CD4-positive, alpha-beta T cell treated with Interleukin-4 for 1 hour (primary cell): ENCODE measurements at regions not wholly inside any gene's neighbourhood (a gene's known extent, or its start where the extent isn't known, plus 50 kb on each side); places are given as distances from the start of the nearest gene placed in this dataset.

Experiments used
- DNase-seq, 2 donors: peaks; one replicate each; pipeline ENCODE4 v3.0.0-alpha.2; 2020 to 2022

DNA sequence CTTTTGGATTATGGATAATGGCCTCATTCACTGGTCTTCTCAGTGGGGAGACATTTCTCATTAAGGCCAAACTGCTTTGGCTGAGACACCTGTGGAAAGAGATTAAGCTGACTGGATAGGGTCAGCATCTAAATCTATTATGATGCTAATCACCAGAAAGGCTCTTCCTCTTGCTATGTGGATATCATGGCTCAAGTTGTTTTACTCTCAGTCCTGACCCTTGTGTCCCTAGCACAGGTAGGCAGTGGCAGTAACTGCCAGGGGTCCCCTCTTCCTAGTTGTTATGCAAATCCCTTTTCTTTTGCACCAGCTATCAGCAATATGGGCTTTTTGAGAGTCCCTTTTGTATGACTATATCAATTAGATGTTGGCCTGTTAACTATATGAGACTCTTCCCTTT is 335.7 kb upstream of the PLET1 start:
- DNase-seq = no peak

DNA sequence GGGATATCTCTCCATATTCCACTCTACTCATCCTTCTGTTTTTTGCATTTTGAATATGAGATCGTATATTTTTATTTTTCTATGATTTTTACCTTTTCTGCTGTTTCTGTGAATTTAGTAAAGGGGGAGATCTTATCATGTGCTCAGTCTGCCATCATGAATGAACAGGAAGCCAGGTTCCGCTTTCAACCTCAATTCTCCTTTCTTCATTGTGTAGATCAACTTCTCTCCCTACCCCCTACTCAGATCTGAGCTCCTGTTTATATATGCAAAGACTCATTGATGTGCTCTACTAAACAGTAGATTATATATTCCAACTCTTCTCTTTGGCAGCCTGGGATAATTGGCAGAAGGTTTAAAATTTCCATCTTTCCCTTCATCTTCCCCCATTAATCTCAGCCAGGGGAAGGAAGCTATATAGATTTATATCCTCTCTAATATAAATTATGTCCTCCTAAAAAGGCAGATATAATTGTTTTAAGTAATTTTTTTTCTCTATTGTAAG is 336.7 kb upstream of the PLET1 start:
- no peak for DNase-seq

GRCh38 chr11:112599265-112599664 is 338.6 kb upstream of the PLET1 start:
- no peak for DNase-seq

DNA sequence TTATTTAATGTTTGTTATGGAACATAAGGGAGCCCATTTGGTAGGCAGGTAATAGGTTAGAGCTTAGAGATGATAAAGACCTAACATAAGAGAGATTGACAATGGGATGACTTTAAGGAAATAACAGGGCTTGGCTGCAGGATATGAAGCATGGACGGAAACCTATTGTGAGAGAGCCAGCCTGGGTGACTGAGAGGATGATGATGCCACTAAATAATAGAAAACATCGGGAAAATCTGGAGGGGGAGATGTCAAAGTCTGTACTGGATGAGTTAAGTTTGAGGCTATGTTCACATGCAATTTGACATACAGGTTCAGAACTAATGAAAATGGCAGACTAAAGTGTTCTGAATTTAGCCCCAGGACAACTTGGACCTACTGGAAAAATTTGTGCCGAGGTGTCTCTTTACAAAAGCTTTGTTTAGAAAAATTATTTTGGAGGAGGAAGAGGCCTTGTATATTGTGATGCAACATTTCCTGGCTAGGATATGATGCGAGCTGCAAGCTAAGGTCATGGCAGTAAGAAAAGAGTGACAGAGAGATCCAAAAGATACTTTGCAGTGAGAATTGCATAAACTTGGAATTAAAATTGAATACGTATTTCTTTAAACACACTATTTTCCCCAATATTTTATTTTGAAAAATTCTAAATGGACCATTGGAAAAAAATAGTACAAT is 339.3 kb upstream of the PLET1 start:
- no peak for DNase-seq

DNA sequence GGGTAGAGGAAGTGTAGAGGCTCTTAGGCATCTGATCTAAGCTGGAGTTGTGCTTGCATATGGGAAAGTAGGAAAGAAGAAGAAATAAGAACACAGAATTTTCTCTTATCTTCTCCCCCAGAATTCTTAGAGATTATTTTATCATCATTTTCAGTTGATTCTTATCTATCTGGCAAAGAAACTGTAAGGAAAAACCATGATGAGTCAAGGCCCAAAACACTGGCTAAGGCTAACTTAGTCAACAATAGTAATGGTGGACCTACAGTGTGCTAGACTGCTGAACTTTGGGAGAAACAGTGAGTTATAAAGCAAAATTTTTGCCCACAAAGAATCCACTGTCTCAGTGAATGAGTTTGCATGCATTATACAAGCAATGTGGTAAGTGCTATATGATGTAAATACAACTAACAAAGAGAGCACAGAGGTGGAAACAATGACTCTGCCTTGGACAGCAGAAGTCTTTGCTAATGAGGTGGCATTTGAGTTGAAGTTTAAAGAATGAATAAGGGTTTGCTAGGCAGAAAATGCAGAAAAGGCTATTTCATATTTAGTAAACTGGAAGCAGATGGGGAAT is 344.5 kb upstream of the PLET1 start:
- no peak for DNase-seq

GRCh38 chr11:112606656-112607055 is 346.0 kb upstream of the PLET1 start:
- no peak for DNase-seq

- DNase-seq = no peak
Measured at GRCh38 chr11:112608509-112608908, 347.8 kb upstream of the PLET1 start.

GRCh38 chr11:112610494-112610893 is 349.8 kb upstream of the PLET1 start:
- DNase-seq = no peak

DNA sequence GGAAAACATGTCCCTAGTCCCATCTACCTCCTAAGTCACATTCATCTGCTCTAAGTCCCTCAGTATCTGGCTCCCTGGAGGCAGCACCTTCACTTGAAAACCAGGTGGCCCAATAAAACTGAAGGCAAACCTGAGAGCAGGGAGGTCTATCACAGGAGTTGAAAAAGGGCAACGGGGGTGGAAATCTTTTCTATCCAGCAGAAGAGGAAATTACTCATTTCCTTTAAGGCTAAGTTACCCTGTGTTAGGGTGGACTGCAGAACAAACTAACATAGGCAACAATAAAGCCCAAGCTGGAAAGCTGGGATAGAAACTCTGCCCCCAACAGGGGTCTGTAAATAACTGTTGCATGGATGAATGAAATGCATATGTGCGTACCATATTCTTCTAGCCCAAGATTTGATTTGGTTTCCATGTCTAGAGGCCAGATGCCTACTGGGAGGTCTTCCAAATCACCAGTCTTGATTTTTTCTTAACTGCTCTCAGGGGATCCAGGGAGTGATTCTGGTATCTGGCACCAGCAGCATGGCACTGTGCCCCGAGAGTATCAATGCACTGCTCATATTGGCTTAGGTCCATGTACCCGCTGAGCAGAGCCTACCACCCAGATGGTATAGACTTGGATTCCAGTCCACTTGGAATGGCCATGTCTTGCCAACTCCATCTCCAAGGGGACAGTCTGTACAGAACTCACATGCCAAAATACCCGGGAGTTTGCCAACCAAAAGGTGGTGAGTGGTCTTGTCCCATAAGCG is 350.0 kb upstream of the NCAM1 start:
- DNase-seq = no peak

- DNase-seq = no peak
Measured at GRCh38 chr11:112611771-112612170, 349.4 kb upstream of the NCAM1 start.

DNA sequence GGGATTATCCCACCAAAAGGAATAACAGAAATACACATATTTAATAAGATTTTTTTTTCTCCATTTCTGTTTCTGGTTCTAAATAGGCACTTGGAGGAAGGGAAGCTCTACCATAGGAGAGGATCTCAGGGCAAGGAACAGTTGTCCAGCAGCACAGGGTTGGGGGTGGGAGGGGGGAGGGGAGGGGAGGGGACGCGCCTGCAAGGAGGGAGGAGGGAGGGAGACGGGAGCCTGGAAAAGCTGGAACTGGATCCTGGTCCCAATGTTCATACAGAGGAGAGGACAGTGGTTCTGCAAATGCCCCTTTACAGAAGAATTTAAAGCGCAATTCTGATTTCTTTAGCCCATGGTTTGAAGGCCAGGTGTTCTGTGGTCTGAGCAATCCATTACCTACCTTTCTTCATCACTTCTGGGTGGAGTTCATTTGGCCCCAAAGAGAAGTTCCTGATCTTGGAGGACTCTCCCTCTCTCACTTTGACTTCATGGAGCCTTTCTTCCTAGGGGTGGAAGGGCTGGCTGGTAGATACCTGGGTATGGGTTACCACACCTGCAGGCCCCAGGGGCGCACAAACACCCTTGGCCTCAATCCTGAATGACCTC is 348.9 kb upstream of the NCAM1 start:
- no peak for DNase-seq

DNA sequence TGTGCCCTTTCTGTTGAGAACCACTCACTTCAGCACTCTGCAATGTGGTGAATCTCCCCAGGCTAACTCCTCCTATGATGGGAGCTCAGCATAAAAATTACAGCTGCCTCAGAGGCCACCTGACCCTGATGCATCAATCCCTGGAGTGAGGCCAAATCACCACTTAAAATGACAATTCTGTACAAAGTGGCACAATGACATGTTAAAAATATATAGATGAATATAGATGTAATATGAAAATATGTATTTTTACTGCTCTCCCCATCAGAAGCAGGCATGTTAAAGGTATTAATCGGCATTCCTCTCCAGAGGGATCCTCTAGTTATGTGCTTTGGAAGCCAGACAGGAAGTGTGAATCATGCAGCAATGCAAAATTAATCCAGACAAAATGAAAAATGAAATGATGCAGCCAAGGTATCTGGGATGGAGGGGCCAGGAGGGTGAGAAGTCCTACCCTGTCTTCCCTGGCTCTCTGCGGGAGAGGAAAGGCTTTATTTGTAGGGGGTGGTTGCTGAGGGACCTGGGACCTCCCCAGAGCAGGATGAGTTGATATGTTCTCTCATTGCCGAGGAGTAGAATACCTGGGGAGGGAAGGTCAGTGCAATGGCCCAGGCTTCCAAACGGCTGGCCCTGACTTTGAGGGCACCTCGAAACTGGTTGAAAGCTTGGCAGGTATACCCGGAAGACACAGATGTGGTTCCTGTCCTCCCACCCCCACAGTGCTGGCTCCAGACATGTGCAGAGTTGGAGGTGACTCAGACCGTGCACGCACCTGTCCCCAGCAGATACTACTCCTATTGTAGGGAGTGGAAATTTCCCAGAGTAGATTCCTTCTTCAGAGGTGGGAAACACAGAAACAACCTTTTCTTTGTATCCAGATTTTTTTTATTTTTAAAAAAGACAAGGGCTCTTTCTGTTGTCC is 347.9 kb upstream of the NCAM1 start:
- no peak for DNase-seq

GRCh38 chr11:112614605-112615004 is 346.6 kb upstream of the NCAM1 start:
- no peak for DNase-seq

- DNase-seq = no peak
Measured at GRCh38 chr11:112615238-112615637, 346.0 kb upstream of the NCAM1 start.

DNA sequence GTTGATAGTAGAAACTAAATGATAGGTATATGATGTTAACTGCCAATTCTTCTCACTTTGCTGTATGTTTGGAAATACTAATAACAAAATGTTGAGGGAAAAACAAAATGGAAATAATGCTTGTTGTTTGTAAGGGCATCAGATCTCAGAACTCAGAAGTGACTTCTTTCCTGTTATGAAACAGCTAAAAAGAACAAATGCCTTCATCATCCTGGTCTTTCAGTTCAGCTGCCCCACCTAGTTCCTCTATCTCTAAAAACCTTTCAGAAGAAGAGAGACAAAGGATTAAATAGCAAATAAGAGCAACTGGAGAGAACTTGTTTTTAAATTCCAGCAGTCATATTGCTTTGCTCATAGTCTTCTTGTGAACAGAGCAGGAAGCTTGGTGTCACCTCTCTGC is 345.3 kb upstream of the NCAM1 start:
- no peak for DNase-seq

GRCh38 chr11:112616327-112617097 is 344.7 kb upstream of the NCAM1 start:
- DNase-seq = no peak

DNA sequence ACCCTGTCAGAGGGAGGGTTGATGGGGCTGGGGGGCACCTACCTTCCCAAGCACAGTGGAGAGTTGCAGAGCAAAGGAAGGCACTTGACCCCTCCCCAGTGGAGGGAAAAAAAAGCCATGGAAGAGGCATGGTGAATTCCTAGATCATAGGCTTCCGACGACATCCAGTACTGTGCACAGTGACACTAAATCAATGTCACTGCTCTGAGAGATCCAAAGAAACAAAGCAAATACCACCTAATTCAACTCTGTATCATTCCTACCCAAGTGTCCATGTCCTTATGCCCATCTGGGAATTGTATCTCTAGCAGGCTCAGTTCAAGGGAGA is 344.2 kb upstream of the NCAM1 start:
- no peak for DNase-seq

DNA sequence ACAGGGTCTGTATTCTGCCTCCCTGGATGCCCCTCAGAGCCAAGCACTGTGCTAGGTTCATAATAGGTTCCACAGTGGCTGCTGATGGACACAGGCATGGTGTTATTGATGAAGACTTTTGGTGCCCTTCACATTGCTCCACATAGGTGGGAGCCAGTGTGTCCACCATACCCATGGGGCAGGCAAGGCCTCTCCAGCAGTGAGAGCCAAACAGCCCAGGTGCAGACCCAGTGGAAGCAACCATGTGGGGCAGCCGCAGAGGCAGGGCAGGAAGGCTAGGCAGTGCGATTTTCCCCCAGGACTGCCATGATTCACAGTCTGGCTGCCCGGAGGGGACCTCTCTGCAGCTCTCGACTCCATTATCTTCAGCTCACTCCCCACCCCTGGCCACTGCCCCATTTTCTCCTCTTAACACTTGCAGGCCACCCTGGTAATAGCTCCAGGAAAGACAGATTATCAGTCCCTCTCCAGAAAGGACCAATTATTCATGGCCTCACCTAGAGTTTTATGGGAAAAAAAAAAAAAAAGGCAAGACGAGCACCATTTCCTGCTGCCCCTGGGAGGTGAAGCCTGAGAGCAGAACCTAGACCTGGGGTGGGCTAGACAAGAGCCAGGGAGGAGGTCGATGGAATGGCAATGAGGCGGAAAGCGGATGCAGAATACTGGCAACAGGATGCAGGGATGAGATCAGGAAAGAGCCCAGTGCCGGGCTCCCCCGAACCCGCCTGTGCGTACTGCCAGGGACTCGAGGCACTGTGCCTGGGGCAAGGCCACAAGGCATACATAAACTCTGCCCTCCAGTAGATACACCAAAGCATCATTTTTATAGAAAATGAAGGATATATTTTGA is 343.0 kb upstream of the NCAM1 start:
- no peak for DNase-seq

DNA sequence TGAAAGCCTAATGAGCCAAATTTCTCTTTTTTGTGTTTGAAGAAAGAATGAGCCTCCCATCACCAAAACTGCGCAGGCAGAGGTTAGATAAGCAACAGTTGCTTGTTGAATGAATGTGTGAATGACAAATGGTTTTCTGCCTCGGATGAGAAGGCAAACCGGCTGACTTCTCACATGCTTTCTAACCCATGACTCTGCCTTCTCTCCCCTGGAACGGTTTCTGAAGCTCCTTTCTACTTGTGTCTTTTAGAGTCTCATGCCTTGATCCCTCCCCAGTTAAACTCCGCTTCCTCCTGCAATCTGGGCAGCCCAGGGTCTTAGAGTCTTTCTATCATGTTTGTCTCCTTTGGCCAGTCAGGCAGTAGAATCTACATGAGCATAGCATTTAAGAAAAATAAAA is 342.1 kb upstream of the NCAM1 start:
- no peak for DNase-seq

DNA sequence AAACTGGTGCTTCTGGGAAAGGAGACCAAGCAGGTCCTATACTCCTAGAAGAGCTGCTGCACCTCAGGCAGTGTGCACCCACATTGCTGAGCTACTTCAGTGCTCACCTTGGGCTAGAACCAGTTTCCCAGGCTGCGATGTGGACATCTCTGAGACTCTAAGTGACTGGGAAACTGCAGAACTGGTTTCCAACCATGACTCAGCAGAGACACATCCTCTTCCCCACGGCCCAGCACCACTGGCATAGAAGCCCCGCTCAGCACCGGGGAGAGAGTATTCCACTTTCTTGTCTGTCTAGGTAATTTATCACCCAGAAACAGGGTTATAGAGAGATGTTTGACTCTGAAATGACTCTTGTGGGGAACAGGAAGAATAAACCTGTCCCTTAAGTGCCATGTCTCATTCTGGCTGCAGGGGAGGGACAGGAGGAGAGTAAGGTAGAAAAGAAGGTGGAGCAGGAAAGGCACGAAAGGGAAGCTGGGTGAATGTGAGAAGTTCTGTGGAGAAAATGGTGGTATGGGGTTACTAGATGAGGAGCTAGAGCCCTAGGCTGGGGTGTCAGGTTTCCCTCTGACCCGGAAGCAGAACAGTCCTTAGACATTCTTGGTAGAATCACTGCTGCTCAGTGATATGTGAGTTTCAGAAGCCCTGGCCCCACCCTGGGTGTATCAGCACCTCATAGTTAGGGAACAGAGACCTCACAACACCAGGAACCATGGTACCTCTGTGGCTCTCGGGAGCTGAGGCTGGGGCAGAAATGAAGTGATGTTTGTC is 340.4 kb upstream of the NCAM1 start:
- peak in 1 of 2 donors; percentile 24 for DNase-seq
